SK-N-SH treated with all-trans-retinoic acid at 6 μM for 48 hours (cell line): ENCODE measurements at regions not wholly inside any gene's neighbourhood (a gene's known extent, or its start where the extent isn't known, plus 50 kb on each side); places are given as distances from the start of the nearest gene placed in this dataset.

ENCODE experiments used
- ATAC-seq: fragments of 200-7000 bp; cut with Tn5 transposase; 3 replicates; pipeline ENCODE4 v1.9.1; 2020; ENCODE audit warnings: mild to moderate bottlenecking, moderate library complexity
- ARNTL ChIP-seq: fragments of 450-650 bp; formaldehyde crosslinking; IDR thresholded peaks from 2 replicates; pipeline ENCODE4 v1.5.0; 2020; ENCODE audit warnings: low read depth, mild to moderate bottlenecking, moderate library complexity, borderline replicate concordance
- BACH2 ChIP-seq: fragments of 250-450 bp; sonication (Bioruptor Pico); IDR thresholded peaks from 2 replicates; pipeline ENCODE4 v1.9.0; 2021; ENCODE audit warnings: mild to moderate bottlenecking, borderline replicate concordance
- CREB5 ChIP-seq: fragments of 250-450 bp; sonication (Bioruptor Pico); IDR thresholded peaks from 2 replicates; pipeline ENCODE4 v1.5.1; 2020; ENCODE audit warnings: low read depth, mild to moderate bottlenecking, moderate library complexity
- CSDC2 ChIP-seq: fragments of 250-450 bp; sonication (Bioruptor Pico); IDR thresholded peaks from 2 replicates; pipeline ENCODE4 v1.5.0; 2020; ENCODE audit warnings: mild to moderate bottlenecking, moderate library complexity
- GLIS3 ChIP-seq: fragments of 250-450 bp; sonication (Bioruptor Pico); IDR thresholded peaks from 2 replicates; pipeline ENCODE4 v1.5.0; 2020; ENCODE audit warnings: mild to moderate bottlenecking, moderate library complexity
- ISL1 ChIP-seq: fragments of 250-450 bp; sonication (Bioruptor Pico); IDR thresholded peaks from 2 replicates; pipeline ENCODE4 v2.1.2; 2022; ENCODE audit warnings: mild to moderate bottlenecking, moderate library complexity
- OSR1 ChIP-seq: fragments of 250-450 bp; sonication (Bioruptor Pico); IDR thresholded peaks from 2 replicates; pipeline ENCODE4 v1.8.0; 2022; ENCODE audit warnings: moderate library complexity, mild to moderate bottlenecking, inconsistent platforms
- PATZ1 ChIP-seq: fragments of 250-450 bp; sonication (Bioruptor Pico); IDR thresholded peaks from 2 replicates; pipeline ENCODE4 v1.8.0; 2020; ENCODE audit warnings: mild to moderate bottlenecking, moderate library complexity, borderline replicate concordance
- POU6F1 ChIP-seq: fragments of 250-450 bp; sonication (Bioruptor Pico); IDR thresholded peaks from 2 replicates; pipeline ENCODE4 v1.8.0; 2021; ENCODE audit warnings: low read depth, mild to moderate bottlenecking, moderate library complexity, borderline replicate concordance
- RARB ChIP-seq: fragments of 250-450 bp; sonication (Bioruptor Pico); IDR thresholded peaks from 2 replicates; pipeline ENCODE4 v1.8.0; 2021; ENCODE audit warnings: mild to moderate bottlenecking, moderate library complexity
- SNAI2 ChIP-seq: fragments of 250-450 bp; sonication (Bioruptor Pico); IDR thresholded peaks from 2 replicates; pipeline ENCODE4 v1.5.0; 2020; ENCODE audit warnings: mild to moderate bottlenecking, moderate library complexity
- TCF4 ChIP-seq: fragments of 250-450 bp; sonication (Bioruptor Pico); IDR thresholded peaks from 2 replicates; pipeline ENCODE4 v1.8.0; 2021; ENCODE audit warnings: mild to moderate bottlenecking, moderate library complexity, borderline replicate concordance
- TSHZ2 ChIP-seq: fragments of 250-450 bp; sonication (Bioruptor Pico); IDR thresholded peaks from 2 replicates; pipeline ENCODE4 v1.5.0; 2020; ENCODE audit warnings: mild to moderate bottlenecking, moderate library complexity
- ZC3H10 ChIP-seq: fragments of 250-450 bp; sonication (Bioruptor Pico); IDR thresholded peaks from 2 replicates; pipeline ENCODE4 v1.5.1; 2021; ENCODE audit warnings: mild to moderate bottlenecking, moderate library complexity
- ZFP3 ChIP-seq: fragments of 250-450 bp; sonication (Bioruptor Pico); IDR thresholded peaks from 2 replicates; pipeline ENCODE4 v1.5.0; 2020; ENCODE audit warnings: mild to moderate bottlenecking, moderate library complexity
- ZFP30 ChIP-seq: fragments of 450-650 bp; formaldehyde crosslinking; IDR thresholded peaks from 2 replicates; pipeline ENCODE4 v1.5.0; 2022; ENCODE audit warnings: mild to moderate bottlenecking, moderate library complexity
- ZNF565 ChIP-seq: fragments of 450-650 bp; formaldehyde crosslinking; conservative IDR thresholded peaks from 2 replicates; pipeline ENCODE4 v1.5.0; 2020; ENCODE audit warnings: low read depth, mild to moderate bottlenecking, moderate library complexity
- ZNF70 ChIP-seq: fragments of 450-650 bp; formaldehyde crosslinking; IDR thresholded peaks from 2 replicates; pipeline ENCODE4 v1.5.0; 2020; ENCODE audit warnings: mild to moderate bottlenecking, moderate library complexity
- ZNF8 ChIP-seq: fragments of 450-650 bp; formaldehyde crosslinking; IDR thresholded peaks from 2 replicates; pipeline ENCODE4 v1.5.0; 2020; ENCODE audit warnings: mild to moderate bottlenecking, moderate library complexity

GRCh38 chr1:53383136-53383870, 55.4 kb upstream of the LRP8 start:
- no peak for TF ChIP-seq BACH2 (CRISPR knock-in tag)
- TF ChIP-seq ZNF8 (CRISPR knock-in tag), result no peak
- TF ChIP-seq RARB, result no peak
- no peak for TF ChIP-seq GLIS3 (CRISPR knock-in tag)
- TF ChIP-seq POU6F1, result no peak
- no peak for TF ChIP-seq ZFP3 (CRISPR knock-in tag)
- no peak for TF ChIP-seq SNAI2
- no peak for TF ChIP-seq ZNF565 (CRISPR knock-in tag)
- no peak for ATAC-seq

- no peak for ATAC-seq
- no peak for TF ChIP-seq ZNF70
- TF ChIP-seq CREB5, result no peak
- TF ChIP-seq CSDC2 (CRISPR knock-in tag), result no peak
- TF ChIP-seq PATZ1 (CRISPR knock-in tag), result no peak
- no peak for TF ChIP-seq TCF4 (CRISPR knock-in tag)
- no peak for TF ChIP-seq RARB
- no peak for TF ChIP-seq ZNF565 (CRISPR knock-in tag)
- TF ChIP-seq TSHZ2 (CRISPR knock-in tag), result no peak
- TF ChIP-seq OSR1, result no peak
- TF ChIP-seq ARNTL (CRISPR knock-in tag), result no peak
- TF ChIP-seq GLIS3 (CRISPR knock-in tag), result no peak
- no peak for TF ChIP-seq ZFP3 (CRISPR knock-in tag)
- TF ChIP-seq ZFP30 (CRISPR knock-in tag), result no peak
- no peak for TF ChIP-seq ZNF8 (CRISPR knock-in tag)
- no peak for TF ChIP-seq POU6F1
- no peak for TF ChIP-seq BACH2 (CRISPR knock-in tag)
- TF ChIP-seq ISL1 (CRISPR knock-in tag), result no peak
- TF ChIP-seq ZC3H10, result no peak
These were observed 56.9 kb upstream of the LRP8 start for GRCh38 chr1:53384796-53385195.

GRCh38 chr1:53385276-53386225, 57.7 kb upstream of the LRP8 start:
- TF ChIP-seq RARB (no peak), TCF4 (CRISPR knock-in tag) (no peak), ZFP30 (CRISPR knock-in tag) (no peak), ZNF8 (CRISPR knock-in tag) (no peak), ISL1 (CRISPR knock-in tag) (no peak), TSHZ2 (CRISPR knock-in tag) (no peak)
- TF ChIP-seq, all 23 proteins: peak for 0
- ATAC-seq, result no peak
